8988T (cell line): ENCODE measurements at regions not wholly inside any gene's neighbourhood (a gene's known extent, or its start where the extent isn't known, plus 50 kb on each side); places are given as distances from the start of the nearest gene placed in this dataset.
A peak's percentile ranks its signal among the peaks of the same experiment; 100 is the strongest.
"Not testable (repeated sequence)": the region's sequence is repeated elsewhere in the genome, so short reads cannot be mapped to it uniquely, and the experiment has no call there.

ENCODE experiments used
- DNase-seq: peaks from one replicate; pipeline ENCODE4 v3.0.0; 2011

GRCh38 chr7:136150311-136150710 lies 173.2 kb upstream of the MTPN start:
- no peak for DNase-seq

GRCh38 chr7:136148920-136149319 lies 171.8 kb upstream of the MTPN start:
- DNase-seq = no peak

- DNase-seq = no peak
These were observed 169.8 kb upstream of the MTPN start for GRCh38 chr7:136146925-136147324.

- no peak for DNase-seq
These were observed 167.0 kb upstream of the MTPN start for GRCh38 chr7:136144182-136144581.

GRCh38 chr7:136143271-136143670 lies 166.1 kb upstream of the MTPN start:
- no peak for DNase-seq

GRCh38 chr7:136142583-136142982 lies 165.4 kb upstream of the MTPN start:
- no peak for DNase-seq

- no peak for DNase-seq
These were observed 163.3 kb upstream of the MTPN start for GRCh38 chr7:136140469-136140868.

GRCh38 chr7:136139417-136139816 lies 162.3 kb upstream of the MTPN start:
- no peak for DNase-seq

GRCh38 chr7:136138991-136139390 lies 161.8 kb upstream of the MTPN start:
- DNase-seq = no peak

GRCh38 chr7:136136906-136137454 lies 159.8 kb upstream of the MTPN start:
- no peak for DNase-seq

GRCh38 chr7:136134503-136134902 lies 157.3 kb upstream of the MTPN start:
- DNase-seq = no peak

- no peak for DNase-seq
These were observed 156.4 kb upstream of the MTPN start for GRCh38 chr7:136133551-136133950.

- no peak for DNase-seq
These were observed 154.1 kb upstream of the MTPN start for GRCh38 chr7:136131304-136131630.

- no peak for DNase-seq
These were observed 153.5 kb upstream of the MTPN start for GRCh38 chr7:136130511-136131303.

- DNase-seq = no peak
These were observed 150.9 kb upstream of the MTPN start for GRCh38 chr7:136128050-136128449.

- DNase-seq = no peak
These were observed 146.2 kb upstream of the MTPN start for GRCh38 chr7:136123352-136123751.

GRCh38 chr7:136122026-136122425 lies 144.9 kb upstream of the MTPN start:
- DNase-seq = no peak

- DNase-seq = no peak
These were observed 140.4 kb upstream of the MTPN start for GRCh38 chr7:136117539-136117938.

- no peak for DNase-seq
These were observed 139.0 kb upstream of the MTPN start for GRCh38 chr7:136116186-136116585.

- DNase-seq = peak; percentile 18
These were observed 138.0 kb upstream of the MTPN start for GRCh38 chr7:136114966-136115762.

GRCh38 chr7:136114467-136114866 lies 137.3 kb upstream of the MTPN start:
- DNase-seq = not testable (repeated sequence)

- not testable (repeated sequence) for DNase-seq
These were observed 131.9 kb upstream of the MTPN start for GRCh38 chr7:136109037-136109436.

- DNase-seq = no peak
These were observed 128.0 kb upstream of the MTPN start for GRCh38 chr7:136105191-136105590.

- no peak for DNase-seq
These were observed 127.1 kb upstream of the MTPN start for GRCh38 chr7:136104269-136104603.
